ENCODE measurements at regions not wholly inside any gene's neighbourhood (a gene's known extent, or its start where the extent isn't known, plus 50 kb on each side); places are given as distances from the start of the nearest gene placed in this dataset.
"Not testable (repeated sequence)": the region's sequence is repeated elsewhere in the genome, so short reads cannot be mapped to it uniquely, and the experiment has no call there.

DNA sequence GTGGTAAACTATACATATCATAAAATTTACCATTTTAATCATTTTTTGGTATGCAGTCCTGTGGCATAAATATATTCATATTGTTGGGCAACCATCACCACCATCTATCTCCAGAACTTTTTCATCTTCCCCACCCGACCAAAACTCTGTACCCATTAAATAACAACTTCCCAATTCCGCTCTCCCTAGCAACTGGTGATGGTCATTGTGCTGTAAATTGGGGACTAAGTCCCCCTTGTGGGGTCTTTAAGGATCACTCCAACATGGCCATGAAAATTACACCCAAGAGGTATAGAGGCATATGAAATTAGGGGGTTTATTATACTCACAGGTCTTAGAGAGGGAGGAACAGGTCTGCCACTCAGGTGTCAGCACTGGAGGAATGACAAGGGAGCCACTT is 57.4 kb upstream of the NKD1 start:
- Histone ChIP-seq H3K4me1 (ENCODE audit: low read depth) (no peaks in the 10 kb centered on the region), H3K36me3 (ENCODE audit: low read depth) (no peaks in the 10 kb centered on the region), H3K9me3 (no peaks in the 10 kb centered on the region), H3K4me3 (no peak overlapping the region)
- DNase-seq (no peak), ATAC-seq (no peak)
- TF ChIP-seq, protein P1, sequence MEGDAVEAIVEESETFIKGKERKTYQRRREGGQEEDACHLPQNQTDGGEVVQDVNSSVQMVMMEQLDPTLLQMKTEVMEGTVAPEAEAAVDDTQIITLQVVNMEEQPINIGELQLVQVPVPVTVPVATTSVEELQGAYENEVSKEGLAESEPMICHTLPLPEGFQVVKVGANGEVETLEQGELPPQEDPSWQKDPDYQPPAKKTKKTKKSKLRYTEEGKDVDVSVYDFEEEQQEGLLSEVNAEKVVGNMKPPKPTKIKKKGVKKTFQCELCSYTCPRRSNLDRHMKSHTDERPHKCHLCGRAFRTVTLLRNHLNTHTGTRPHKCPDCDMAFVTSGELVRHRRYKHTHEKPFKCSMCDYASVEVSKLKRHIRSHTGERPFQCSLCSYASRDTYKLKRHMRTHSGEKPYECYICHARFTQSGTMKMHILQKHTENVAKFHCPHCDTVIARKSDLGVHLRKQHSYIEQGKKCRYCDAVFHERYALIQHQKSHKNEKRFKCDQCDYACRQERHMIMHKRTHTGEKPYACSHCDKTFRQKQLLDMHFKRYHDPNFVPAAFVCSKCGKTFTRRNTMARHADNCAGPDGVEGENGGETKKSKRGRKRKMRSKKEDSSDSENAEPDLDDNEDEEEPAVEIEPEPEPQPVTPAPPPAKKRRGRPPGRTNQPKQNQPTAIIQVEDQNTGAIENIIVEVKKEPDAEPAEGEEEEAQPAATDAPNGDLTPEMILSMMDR (IDR thresholded peaks at IDR 0.05): no peak
- intact Hi-C loops (cut with DNase I, micrococcal nuclease): no loop called here

DNA sequence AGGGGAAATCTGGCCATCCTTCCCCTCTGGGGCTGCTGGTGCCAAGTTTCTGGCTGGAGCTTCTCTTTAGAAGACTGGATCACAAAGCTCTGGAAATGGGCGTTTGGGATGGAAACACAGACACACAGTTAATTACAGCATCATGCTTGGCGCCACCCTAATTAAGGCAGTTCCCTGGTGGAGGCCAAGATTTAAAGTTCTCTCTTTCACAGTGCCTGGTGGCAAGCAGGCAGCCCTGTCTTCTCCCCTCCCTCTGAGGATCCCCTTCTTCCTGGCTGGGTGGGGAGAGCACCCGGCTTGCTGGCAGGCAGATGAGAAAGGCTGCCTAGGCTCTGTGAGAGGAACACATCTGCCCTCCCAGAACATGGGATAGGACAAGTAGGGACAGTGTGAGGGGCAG is 59.0 kb upstream of the NKD1 start:
- DNase-seq: no peak
- intact Hi-C loops (cut with DNase I, micrococcal nuclease): no loop called here
- TF ChIP-seq, protein P1 (IDR thresholded peaks at IDR 0.05): no peak
- Histone ChIP-seq H3K36me3 (ENCODE audit: low read depth) (no peaks in the 10 kb centered on the region), H3K9me3 (peaks cover 4% of the 10 kb centered on the region), H3K4me3 (no peak overlapping the region), H3K4me1 (ENCODE audit: low read depth) (no peaks in the 10 kb centered on the region)
- ATAC-seq: no peak

DNA sequence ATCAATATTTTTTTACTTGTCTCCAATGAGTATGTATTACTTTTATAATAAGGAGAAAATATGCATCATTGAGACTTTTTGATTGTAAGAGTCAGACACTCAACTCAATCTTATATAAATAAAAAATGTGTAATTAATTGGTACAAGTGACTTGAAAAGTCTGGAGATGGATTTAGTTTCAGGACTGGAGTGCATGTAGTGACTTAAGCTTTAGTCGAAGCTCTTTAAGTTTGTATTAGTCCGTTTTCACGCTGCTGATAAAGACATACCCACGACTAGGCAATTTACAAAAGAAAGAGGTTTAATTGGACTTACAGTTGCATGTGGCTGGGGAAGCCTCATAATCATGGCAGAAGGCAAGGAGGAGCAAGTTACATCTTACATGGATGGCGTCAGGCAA is 60.7 kb upstream of the NKD1 start:
- TF ChIP-seq, protein P1 (IDR thresholded peaks at IDR 0.05): no peak
- ATAC-seq (no peak), DNase-seq (no peak)
- intact Hi-C loops (cut with DNase I, micrococcal nuclease): no loop called here
- H3K36me3 ChIP-seq (ENCODE audit: low read depth): no peaks in the 10 kb centered on the region
- peaks cover 4% of the 10 kb centered on the region for H3K9me3 ChIP-seq
- H3K4me3 ChIP-seq: no peak overlapping the region
- H3K4me1 ChIP-seq (ENCODE audit: low read depth): no peaks in the 10 kb centered on the region

DNA sequence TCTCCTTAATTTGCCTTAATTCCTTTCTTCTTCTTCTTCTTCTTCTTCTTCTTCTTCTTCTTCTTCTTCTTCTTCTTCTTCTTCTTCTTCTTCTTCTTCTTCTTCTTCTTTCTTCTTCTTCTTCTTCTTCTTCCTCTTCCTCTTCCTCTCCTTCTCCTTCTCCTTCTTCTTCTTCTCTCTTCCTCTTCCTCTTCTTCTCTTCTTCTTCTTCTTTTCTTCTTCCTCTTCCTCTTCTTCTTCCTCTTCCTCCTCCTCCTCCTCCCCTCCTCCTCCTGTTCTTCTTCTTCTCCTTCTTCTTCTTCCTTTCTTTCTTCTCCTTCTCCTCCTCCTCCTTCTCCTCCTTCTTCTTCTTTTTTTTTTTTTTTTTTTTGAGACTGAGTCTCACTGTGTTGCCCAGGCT is 62.0 kb upstream of the NKD1 start:
- H3K4me3 ChIP-seq; ATAC-seq; H3K9me3 ChIP-seq; H3K4me1 ChIP-seq (ENCODE audit: low read depth); H3K36me3 ChIP-seq (ENCODE audit: low read depth); intact Hi-C loops (cut with DNase I, micrococcal nuclease); DNase-seq: not testable (repeated sequence)

DNA sequence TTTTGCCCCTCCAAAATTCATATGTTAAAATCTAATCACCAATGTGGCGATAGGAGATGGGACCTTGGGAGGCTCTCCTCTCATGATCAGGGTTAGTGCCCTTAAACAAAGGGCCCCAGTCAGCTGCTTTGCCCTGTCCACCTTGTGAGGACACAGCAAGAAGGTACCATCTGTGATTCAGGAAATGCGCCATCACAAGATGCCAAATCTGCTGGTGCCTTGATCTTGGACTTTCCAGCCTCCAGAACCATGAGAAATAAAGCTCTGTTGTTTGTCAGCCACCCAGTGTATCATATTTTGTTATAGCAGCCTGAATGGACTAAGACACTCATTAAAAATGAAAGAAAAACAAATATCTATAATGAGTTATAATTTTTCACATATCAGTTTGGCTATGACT is 63.0 kb upstream of the NKD1 start:
- peaks cover 4% of the 10 kb centered on the region for H3K9me3 ChIP-seq
- intact Hi-C loops (cut with DNase I, micrococcal nuclease): no loop called here
- no peaks in the 10 kb centered on the region for H3K4me1 ChIP-seq (ENCODE audit: low read depth)
- no peak for ATAC-seq
- no peaks in the 10 kb centered on the region for H3K36me3 ChIP-seq (ENCODE audit: low read depth)
- DNase-seq: no peak
- TF ChIP-seq, protein P1 (IDR thresholded peaks at IDR 0.05): no peak
- no peak overlapping the region for H3K4me3 ChIP-seq

DNA sequence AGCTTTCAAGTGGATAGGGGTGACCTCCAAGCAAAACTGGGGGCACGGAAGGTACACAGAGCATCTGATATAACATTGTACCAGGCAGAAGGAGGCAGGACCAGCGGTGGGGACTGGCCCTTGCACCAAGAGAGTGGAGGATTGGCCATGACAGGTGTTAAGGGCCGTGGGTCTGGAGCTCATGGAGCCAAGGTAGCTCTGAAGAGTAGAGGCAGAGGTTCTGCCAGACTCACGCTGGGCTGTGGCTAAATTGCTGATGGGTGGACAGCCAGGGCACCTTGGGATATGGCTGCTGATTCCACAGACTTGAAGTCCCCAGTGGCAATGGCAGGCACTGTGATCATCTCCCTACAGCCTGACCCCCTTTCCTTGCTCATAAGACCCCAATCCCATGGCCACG is 65.9 kb upstream of the NKD1 start:
- ATAC-seq (no peak), DNase-seq (no peak)
- no peak overlapping the region for H3K4me3 ChIP-seq
- H3K36me3 ChIP-seq (ENCODE audit: low read depth): no peaks in the 10 kb centered on the region
- TF ChIP-seq, protein P1 (IDR thresholded peaks at IDR 0.05): no peak
- H3K9me3 ChIP-seq: peaks cover 4% of the 10 kb centered on the region
- intact Hi-C loops (cut with DNase I, micrococcal nuclease): no loop called here
- H3K4me1 ChIP-seq (ENCODE audit: low read depth): peaks cover 7% of the 10 kb centered on the region

All from mucosa of descending colon (tissue), 3 donors.